ENCODE measurements at regions not wholly inside any gene's neighbourhood (a gene's known extent, or its start where the extent isn't known, plus 50 kb on each side); places are given as distances from the start of the nearest gene placed in this dataset.

DNA sequence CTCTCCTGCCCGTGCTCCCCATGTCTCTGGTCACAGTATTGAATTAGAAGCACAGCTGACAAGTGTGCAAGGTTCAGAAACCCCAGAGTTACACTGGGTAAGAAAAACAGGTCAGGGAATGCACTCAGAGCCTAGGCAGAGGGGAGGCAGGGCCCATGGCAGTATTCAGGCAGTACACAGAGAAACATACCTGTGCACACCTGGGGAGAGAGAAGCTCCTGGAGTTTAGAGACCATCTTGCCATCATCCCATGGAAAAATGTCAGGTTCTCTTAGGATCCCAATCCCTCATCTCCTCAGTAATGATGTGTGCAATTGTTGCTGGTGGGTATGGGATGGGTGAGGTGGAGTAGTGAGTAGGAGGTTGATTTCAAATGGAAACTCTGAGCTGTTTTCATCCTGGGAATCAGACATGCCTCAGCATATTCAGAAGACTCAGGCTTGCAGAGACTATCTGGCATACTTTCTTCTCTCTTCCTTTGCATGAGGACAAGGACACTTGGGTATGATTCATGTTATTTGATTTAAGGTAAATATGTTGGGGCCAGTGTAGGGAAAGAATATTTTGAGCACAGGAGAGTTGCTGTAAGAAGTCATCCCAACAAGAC, 228.5 kb downstream of the ESM1 start:
- H3K27me3 ChIP-seq (ENCODE audit: insufficient read depth, low read length, poor library complexity, severe bottlenecking): no peaks in the 10 kb centered on the region
- no peaks in the 10 kb centered on the region for H3K36me3 ChIP-seq (ENCODE audit: insufficient read depth, low read length)
- no peak overlapping the region for H3K9ac ChIP-seq (ENCODE audit: low read depth, low read length, poor library complexity, severe bottlenecking)
- no peaks in the 10 kb centered on the region for H3K79me2 ChIP-seq (ENCODE audit: insufficient read depth, low read length)
- no peaks in the 10 kb centered on the region for H3K9me2 ChIP-seq (replicated peaks; ENCODE audit: low read depth, low read length)
- no peaks in the 10 kb centered on the region for H4K20me1 ChIP-seq (ENCODE audit: insufficient read depth, low read length, poor library complexity, severe bottlenecking)
- no peaks in the 10 kb centered on the region for H3K9me3 ChIP-seq (ENCODE audit: insufficient read depth, low read depth, low read length)
- peak overlapping the region; percentile 83; the same call in 1 of the 2 replicates for H2AFZ ChIP-seq (ENCODE audit: low read length)
- no peaks in the 10 kb centered on the region for H3F3A ChIP-seq (ENCODE audit: low read depth)
- TF ChIP-seq, protein P1, sequence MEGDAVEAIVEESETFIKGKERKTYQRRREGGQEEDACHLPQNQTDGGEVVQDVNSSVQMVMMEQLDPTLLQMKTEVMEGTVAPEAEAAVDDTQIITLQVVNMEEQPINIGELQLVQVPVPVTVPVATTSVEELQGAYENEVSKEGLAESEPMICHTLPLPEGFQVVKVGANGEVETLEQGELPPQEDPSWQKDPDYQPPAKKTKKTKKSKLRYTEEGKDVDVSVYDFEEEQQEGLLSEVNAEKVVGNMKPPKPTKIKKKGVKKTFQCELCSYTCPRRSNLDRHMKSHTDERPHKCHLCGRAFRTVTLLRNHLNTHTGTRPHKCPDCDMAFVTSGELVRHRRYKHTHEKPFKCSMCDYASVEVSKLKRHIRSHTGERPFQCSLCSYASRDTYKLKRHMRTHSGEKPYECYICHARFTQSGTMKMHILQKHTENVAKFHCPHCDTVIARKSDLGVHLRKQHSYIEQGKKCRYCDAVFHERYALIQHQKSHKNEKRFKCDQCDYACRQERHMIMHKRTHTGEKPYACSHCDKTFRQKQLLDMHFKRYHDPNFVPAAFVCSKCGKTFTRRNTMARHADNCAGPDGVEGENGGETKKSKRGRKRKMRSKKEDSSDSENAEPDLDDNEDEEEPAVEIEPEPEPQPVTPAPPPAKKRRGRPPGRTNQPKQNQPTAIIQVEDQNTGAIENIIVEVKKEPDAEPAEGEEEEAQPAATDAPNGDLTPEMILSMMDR (conservative IDR thresholded peaks at IDR 0.05; ENCODE audit: low read length): no peak
- TF ChIP-seq EZH2phosphoT487 (IDR thresholded peaks at IDR 0.05; ENCODE audit: borderline replicate concordance): no peak
- H3K4me3 ChIP-seq (ENCODE audit: low read length, poor library complexity, severe bottlenecking): no peak overlapping the region
- H3K4me2 ChIP-seq (ENCODE audit: low read depth, low read length, poor library complexity, severe bottlenecking): peak overlapping the region; percentile 29
- H3K4me1 ChIP-seq (ENCODE audit: insufficient read depth, low read length, poor library complexity, severe bottlenecking): peaks cover 15% of the 10 kb centered on the region

DNA sequence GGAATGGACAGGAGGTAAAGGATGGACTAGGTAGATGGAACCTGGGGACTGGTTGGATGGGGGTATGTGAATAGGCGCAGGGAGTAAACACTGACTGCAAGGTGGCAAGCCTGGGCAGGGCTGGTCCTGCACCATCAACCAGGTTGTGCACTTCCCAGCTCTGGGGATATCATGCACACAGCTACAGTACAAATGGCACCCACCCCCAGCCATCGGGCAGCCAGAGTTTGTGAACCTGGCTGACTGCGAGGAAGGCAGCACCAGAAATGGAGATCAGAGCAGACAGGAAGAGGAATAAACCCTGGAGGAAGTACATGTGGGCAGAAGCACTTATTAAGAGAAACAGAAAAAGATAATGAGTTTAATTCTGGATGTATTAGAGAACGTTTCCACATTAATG, 229.1 kb downstream of the ESM1 start:
- Histone ChIP-seq H3K4me1 (ENCODE audit: insufficient read depth, low read length, poor library complexity, severe bottlenecking) (peaks cover 15% of the 10 kb centered on the region), H2AFZ (ENCODE audit: low read length) (peak overlapping the region; percentile 83), H3K9ac (ENCODE audit: low read depth, low read length, poor library complexity, severe bottlenecking) (no peak overlapping the region), H3K4me2 (ENCODE audit: low read depth, low read length, poor library complexity, severe bottlenecking) (peak overlapping the region; percentile 29), H3K4me3 (ENCODE audit: low read length, poor library complexity, severe bottlenecking) (no peak overlapping the region), H3K36me3 (ENCODE audit: insufficient read depth, low read length) (no peaks in the 10 kb centered on the region), H4K20me1 (ENCODE audit: insufficient read depth, low read length, poor library complexity, severe bottlenecking) (no peaks in the 10 kb centered on the region), H3F3A (ENCODE audit: low read depth) (no peaks in the 10 kb centered on the region), H3K79me2 (ENCODE audit: insufficient read depth, low read length) (no peaks in the 10 kb centered on the region), H3K27me3 (ENCODE audit: insufficient read depth, low read length, poor library complexity, severe bottlenecking) (no peaks in the 10 kb centered on the region), H3K9me2 (replicated peaks; ENCODE audit: low read depth, low read length) (no peaks in the 10 kb centered on the region), H3K9me3 (ENCODE audit: insufficient read depth, low read depth, low read length) (no peaks in the 10 kb centered on the region)
- TF ChIP-seq EZH2phosphoT487 (IDR thresholded peaks at IDR 0.05; ENCODE audit: borderline replicate concordance): no peak
- TF ChIP-seq, protein P1 (conservative IDR thresholded peaks at IDR 0.05; ENCODE audit: low read length): no peak

DNA sequence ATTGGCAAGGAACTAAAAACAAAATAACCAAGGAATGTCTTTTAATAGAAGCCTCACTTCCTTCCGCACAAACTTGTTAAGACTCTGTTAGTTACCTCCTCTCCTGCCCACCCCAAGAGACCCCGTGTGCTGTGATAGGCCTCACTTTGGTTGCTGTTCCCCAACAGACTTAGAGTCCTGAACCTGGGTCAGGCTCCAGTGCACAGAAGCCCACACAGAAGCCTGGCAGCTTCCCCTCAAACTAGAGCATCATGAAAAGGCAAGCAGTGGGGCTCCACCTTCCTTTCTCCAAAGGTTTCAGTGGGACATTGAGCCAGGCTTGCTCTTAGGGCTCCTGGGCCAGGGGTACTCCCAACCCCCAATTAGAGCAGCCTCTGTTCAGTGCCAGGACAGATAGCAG, 230.5 kb downstream of the ESM1 start:
- no peak overlapping the region for H3K4me2 ChIP-seq (ENCODE audit: low read depth, low read length, poor library complexity, severe bottlenecking)
- H3K9me3 ChIP-seq (ENCODE audit: insufficient read depth, low read depth, low read length): no peaks in the 10 kb centered on the region
- no peak overlapping the region for H3K4me3 ChIP-seq (ENCODE audit: low read length, poor library complexity, severe bottlenecking)

More for the DNA sequence above, 230.5 kb downstream of the ESM1 start:
- Histone ChIP-seq H3K27me3 (ENCODE audit: insufficient read depth, low read length, poor library complexity, severe bottlenecking) (no peaks in the 10 kb centered on the region), H3K79me2 (ENCODE audit: insufficient read depth, low read length) (no peaks in the 10 kb centered on the region), H4K20me1 (ENCODE audit: insufficient read depth, low read length, poor library complexity, severe bottlenecking) (no peaks in the 10 kb centered on the region), H3K36me3 (ENCODE audit: insufficient read depth, low read length) (no peaks in the 10 kb centered on the region), H3K9ac (ENCODE audit: low read depth, low read length, poor library complexity, severe bottlenecking) (no peak overlapping the region), H2AFZ (ENCODE audit: low read length) (no peak overlapping the region), H3K9me2 (replicated peaks; ENCODE audit: low read depth, low read length) (no peaks in the 10 kb centered on the region), H3K4me1 (ENCODE audit: insufficient read depth, low read length, poor library complexity, severe bottlenecking) (peaks cover 15% of the 10 kb centered on the region), H3F3A (ENCODE audit: low read depth) (no peaks in the 10 kb centered on the region)
- no peak for TF ChIP-seq EZH2phosphoT487 (IDR thresholded peaks at IDR 0.05; ENCODE audit: borderline replicate concordance)
- TF ChIP-seq, protein P1 (conservative IDR thresholded peaks at IDR 0.05; ENCODE audit: low read length): no peak

Measured in Loucy (cell line).